Suprapubic skin (tissue), 3 donors: ENCODE measurements at regions not wholly inside any gene's neighbourhood (a gene's known extent, or its start where the extent isn't known, plus 50 kb on each side); places are given as distances from the start of the nearest gene placed in this dataset.

Experiments
- CTCF ChIP-seq, 2 donors: fragments of 200-600 bp in 1 of 2; fragments of 450-650 bp in 1 of 2; sonication (generic) in 1 of 2; IDR thresholded peaks; one replicate each; pipeline ENCODE4 v1.5.1; 2016 to 2019; ENCODE audit warnings: antibody characterized with exemption in 2 of 2, mild to moderate bottlenecking in 1 of 2, moderate library complexity in 1 of 2
- POLR2A ChIP-seq, 2 donors: fragments of 450-650 bp; IDR thresholded peaks; one replicate each; pipeline ENCODE4 v1.6.1; 2017; ENCODE audit warnings: antibody characterized with exemption in 2 of 2, mild to moderate bottlenecking in 2 of 2, moderate library complexity in 2 of 2

DNA sequence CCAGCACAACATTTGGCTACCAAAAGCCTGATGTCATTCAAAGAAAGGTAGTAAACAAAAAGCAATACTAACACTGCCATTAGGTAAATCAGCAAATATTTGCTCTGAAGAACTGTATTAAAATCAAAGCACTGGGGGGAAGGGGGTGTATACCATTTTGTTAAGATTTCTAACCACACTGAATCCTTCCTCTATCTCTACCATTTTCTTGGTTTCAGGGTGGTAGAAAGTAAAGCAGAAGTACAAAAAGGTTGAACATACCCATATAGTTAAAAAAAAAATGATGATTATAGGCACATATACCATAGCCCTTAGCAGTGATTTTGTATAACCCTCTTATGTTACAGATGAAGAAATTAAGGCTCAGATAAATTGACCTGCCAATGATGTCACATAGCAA is 437.6 kb downstream of the ZEB2 start:
- TF ChIP-seq CTCF (IDR thresholded peaks at IDR 0.05) (no peak), POLR2A (IDR thresholded peaks at IDR 0.05) (no peak)
